GM21515 (cell line): ENCODE measurements at regions not wholly inside any gene's neighbourhood (a gene's known extent, or its start where the extent isn't known, plus 50 kb on each side); places are given as distances from the start of the nearest gene placed in this dataset.
A peak's percentile ranks its signal among the peaks of the same experiment; 100 is the strongest.

Experiments used
- ATAC-seq: cut with Tn5 transposase; IDR thresholded peaks from one replicate; pipeline ENCODE4 v1.9.1; 2021; ENCODE audit not compliant: unreplicated experiment

DNA sequence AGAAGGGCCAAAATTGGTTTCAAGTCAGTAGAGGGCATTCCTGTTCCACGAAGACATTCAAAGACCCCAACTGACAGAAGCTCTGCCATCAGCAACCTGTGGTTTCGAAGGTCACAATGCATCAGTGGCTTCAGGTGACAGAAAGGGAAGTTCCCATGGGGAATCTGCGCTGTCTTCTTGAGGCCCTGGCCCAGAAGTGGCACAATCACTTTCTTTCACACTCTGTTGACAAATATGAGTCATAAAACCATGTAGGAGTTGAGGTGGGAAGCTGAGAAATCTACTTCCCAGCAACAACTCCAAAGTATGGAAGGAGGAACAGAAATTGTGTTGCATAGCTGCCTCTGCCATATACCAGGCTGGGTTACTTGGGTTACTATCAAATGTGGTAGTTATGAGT, 621.1 kb upstream of the FANCL start:
- no peak for ATAC-seq

DNA sequence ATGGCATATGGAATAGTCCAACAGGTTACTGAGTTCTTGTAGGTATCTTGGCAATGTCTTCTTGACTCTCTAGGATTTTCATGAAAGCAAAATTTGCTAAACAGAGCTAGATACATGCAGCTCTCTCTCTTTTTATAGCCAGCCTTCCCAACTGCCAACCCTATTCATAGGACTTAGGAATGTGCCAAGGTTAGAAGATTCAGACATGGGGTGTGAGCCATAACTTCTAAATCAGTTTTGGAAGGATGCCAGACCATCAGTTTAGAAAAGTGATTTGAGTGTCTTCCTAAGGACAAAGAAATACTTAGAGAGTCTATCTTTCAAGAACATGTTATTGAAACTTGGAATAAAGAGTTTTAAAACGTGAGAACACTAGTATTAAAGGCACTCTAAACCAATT, 619.5 kb upstream of the FANCL start:
- ATAC-seq = no peak

DNA sequence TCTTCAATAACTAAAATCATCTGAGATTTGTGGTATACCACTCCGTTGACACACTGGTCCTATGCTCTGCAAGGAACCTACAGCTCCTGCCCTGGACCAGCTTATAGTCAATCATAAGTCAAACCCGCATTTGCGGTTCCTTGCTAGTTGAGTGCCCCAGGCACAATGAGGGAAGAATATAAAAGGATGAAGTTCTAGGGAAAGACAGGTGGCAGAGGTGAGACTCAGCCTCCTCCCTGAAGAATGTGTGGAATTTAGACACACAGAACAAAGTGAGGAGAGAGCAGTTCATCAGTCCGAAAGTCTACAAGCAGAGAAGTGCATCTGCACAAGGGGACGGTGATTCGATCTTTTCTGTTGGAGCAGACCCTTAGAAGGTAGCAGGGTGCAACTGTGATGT, 615.0 kb upstream of the FANCL start:
- no peak for ATAC-seq

- no peak for ATAC-seq
These were observed 612.3 kb upstream of the FANCL start for GRCh38 chr2:58853420-58853819.

DNA sequence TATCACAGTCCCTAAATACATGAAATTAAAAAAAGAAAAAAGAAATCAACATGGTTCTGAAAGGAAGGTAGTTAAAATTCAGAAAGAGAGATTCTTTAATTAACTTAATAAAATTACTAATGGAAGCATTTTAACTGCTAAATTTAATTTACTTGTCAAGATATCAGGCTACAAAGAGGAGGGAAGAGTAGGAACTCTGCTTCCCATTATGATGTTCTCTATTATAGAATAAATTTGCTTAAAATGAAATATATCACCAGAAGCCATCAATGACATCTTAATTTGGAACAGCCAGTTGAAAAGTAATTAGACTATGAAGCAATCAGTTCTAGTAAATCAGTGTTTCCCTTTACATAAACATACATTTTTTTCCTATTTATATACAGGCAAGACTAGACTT, 611.8 kb upstream of the FANCL start:
- no peak for ATAC-seq

- ATAC-seq = no peak
These were observed 611.1 kb upstream of the FANCL start for GRCh38 chr2:58852243-58852642.

GRCh38 chr2:58851598-58851997, 610.5 kb upstream of the FANCL start:
- ATAC-seq = no peak

DNA sequence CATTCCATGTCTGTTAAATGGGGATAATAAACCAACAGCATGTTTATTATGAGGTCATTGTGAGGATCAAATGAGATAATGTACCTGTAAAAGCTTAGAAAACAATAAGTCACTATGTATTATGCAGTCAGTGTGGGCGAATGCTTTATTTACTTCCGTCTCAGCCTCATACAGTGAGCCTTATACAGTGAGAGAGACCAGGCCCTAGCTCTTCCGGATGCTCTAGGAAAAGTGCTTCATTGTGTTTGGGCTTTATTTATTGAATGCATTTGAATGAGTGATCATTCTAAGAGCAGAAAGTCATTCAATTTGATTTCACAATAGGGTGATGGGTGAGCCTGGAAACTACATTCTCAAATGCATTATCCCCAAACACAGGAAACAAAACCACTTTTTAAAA, 603.9 kb upstream of the FANCL start:
- no peak for ATAC-seq

DNA sequence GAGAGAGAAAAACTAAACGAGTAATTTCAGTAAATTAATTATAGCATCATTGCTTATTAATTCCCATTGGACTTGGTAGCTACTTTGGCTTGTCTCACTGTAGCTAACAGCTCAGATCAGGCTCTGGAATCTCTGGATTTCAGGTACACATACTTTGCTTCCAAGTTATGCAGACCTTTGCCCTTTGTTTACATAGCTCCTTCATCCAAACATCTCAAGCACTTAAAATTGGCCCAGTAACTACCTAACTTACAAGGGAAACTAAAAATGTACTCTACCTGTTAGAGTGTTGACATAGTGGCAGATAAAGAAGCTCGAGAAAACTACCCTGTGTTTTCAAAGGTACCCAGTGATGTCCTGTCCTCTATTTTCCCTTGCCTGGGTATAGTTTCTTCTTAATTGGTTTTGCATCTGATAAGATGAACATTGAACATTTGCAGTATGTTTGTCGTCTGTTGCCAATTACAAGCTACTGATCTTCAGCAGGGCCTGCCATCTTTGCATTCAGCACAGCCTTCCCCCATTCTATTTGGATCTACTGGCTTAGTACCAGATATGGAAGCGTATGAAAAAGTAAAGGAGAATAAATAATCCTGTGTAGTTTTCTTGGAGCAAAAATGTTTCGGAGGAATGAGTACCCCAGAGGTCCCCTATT, 601.5 kb upstream of the FANCL start:
- ATAC-seq = no peak

DNA sequence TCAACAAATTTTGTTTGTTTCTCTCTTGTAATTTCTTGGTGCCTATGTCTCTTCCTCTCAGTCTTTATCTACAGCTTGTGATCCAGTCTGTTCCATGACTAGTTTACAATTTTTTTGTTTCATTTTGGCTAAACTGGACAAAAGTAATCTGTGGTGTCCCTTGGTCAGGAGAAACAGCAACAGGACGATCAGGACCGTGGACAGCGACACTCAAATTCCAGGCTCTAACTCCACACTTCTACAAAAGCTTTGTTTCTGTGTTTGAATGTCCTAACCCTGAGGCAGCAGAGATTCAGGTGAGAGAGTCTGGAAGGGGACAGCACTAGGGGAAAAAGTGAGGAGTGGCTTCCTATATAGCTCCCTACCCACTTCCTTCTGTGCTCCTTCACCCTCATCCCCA, 593.3 kb upstream of the FANCL start:
- no peak for ATAC-seq

DNA sequence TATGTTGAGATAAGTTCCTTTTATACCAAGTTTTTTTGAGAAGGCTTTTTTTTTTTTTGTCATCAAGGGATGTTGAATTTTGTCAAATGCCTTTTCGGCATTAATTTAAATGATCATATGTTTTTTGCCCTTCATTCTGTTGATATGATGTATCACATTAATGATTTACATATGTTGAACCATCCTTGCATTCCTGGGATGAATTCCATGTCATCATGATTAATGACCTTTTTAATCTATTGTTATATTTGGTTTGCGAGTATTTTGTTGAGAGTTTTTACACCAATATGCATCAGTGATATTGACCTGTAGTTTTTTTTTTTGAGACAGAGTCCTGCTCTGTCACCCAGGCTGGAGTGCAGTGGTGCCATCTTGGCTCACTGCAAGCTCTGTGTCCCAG, 585.7 kb upstream of the FANCL start:
- ATAC-seq = no peak

DNA sequence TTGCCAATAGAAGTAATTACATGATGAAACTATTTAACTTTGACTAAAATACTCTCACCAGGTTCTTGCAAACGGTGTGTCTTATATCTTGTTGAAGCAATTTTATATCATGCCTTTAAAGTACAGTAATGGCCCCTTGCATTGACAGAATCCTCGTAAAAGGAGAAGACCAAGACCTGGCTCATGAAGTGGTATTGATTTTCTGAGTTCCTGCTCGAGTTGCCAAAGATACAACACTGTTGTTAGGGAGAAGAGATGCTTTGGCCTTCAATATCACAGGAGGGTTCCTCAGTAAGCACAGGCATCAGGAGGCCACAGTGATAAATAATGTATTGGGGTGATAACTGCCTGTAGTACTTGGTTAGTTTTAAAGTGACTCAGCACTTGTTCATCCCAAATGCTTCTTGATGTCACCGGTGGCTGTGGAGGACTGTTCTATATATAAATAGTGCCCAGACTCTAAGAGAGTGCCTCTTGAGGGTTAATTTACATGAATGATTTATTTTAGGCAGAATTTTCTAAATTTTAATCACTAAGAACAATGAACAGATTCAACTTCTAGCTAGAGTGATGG, 571.7 kb upstream of the FANCL start:
- no peak for ATAC-seq

- no peak for ATAC-seq
These were observed 564.0 kb upstream of the FANCL start for GRCh38 chr2:58805126-58805525.

- ATAC-seq = no peak
These were observed 562.1 kb upstream of the FANCL start for GRCh38 chr2:58803192-58803591.

DNA sequence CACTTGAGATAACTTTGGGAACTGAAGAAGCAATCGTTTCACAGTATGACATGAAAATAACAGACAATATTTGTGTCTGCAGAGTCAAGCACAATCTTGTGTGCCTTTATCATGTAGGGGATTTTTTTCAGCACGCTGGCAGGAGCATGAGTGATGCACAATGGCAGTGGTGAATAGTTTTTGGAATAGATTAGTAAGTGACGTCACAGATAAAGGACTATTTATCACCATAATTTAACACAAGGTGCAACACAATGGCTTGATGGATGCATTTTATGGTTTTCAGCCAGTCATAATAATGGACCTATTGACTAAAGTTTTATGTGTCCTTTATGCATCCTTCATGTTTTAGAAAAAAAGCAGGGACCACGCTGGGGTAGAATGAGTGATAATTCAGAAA, 559.8 kb upstream of the FANCL start:
- ATAC-seq = no peak

DNA sequence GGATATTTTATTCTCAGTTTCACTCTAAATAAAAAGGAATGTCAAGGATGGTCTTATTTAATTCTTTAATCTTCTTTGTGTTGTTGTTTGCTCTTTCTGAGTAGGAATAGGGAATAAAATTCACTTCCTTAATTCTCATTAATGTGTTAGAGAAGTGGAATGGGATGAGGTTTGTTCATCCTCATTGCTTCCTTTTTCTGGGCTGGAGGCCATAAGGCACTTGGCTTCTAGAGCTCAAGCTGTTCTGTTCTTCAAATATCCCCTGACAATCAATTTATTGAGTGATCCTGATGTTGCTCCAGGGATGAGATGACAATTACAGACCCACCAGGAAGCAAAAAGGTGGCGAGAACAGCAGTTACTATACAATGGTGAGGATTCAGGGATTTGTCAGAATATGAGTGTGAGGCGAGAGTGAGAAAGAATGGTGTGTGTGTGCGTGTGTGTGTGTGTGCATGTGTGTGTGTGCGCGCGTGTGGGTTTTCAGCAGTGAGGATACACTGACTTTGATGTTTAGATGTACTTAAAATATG, 557.6 kb upstream of the FANCL start:
- no peak for ATAC-seq

DNA sequence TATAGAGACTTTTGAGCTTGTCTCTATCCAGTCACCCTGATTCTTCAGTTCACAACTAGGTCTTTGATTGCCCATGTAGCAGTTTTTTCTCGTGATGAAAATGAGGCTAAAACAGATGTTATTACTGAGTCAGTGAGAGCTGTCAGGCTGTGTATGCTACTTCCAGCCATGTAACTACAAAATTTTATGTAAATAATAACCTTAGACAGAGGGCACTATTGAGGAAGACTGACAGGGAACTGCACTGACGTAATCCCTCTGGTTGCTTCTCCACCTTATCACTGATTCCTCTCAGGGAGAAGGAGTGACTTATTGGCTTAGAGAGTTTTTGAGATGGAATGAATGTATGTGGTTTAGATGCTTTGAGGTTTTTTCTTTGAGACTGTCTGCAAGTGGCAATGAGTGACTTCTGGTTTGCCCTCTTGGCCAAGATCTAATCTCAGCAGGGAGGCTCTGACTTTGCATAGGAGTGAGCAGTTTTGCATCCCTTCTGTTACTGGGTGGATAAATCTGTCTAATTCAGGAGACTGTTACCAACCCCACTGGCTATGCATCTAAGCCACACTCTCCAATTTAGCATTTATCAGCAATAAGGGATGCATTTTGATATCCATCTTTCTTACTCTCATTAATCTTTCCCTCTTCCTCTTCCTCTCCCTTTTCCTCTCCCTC, 555.2 kb upstream of the FANCL start:
- ATAC-seq = no peak

DNA sequence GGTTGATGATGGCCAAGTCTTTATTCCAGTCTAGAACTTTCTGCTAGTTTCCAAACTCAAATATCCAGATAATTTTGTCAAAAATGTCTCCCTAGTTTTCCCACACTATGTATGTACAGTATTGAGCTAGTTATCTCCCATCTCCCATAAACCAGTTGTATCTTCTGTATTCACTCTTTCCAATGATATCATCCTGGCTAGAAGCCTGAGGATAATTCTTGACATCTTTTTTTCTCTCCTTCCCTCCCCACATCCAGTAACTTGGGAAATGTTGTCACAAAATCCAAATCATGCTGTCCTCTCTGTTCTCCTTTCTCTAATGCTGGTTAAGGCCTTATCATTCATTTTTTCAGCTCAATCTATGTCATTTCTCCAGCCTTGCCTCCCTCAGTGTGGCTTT, 553.8 kb upstream of the FANCL start:
- ATAC-seq = no peak

GRCh38 chr2:58794103-58794502, 553.0 kb upstream of the FANCL start:
- peak; percentile 54 for ATAC-seq

DNA sequence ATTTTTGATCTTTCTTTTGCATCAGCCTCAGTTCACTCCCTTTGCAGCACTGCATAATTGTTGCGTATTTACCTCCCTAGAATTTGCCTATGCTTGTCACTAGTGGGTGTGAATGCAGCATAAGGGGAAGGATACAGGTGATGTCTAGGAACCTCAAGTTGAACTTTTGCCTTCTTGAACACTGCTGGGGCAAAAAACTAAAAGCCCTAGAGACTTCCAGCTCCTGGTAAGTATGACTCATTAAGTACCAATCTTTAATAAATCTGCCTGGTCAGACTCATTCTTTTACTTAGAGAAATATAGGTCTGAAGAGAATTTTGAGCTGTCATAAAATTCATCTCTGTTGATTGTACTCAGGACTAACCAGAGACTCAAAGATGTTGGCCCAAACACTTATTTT, 547.3 kb upstream of the FANCL start:
- no peak for ATAC-seq

- ATAC-seq = no peak
These were observed 529.7 kb upstream of the FANCL start for GRCh38 chr2:58770846-58771245.

DNA sequence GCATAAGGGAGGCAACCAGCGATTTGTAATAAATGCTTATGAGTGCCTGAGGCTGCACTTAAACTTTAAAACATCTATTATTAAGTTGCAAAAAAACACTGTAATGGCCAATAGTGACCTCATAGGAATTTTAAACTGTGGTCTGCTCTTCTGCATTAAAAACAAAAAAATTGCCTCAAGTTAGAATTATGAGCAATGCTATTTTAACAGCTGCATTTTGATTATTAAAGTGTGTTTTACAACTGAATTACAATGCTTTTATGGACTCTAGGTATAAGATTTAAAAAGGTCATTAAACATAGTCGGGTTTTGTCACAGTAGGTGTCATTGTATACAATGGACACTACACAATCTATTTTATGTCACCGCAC, 528.7 kb upstream of the FANCL start:
- no peak for ATAC-seq
